Activated CD4-positive, alpha-beta T cell treated with anti-CD3 and anti-CD28 coated beads for 24 hours (primary cell): ENCODE measurements at regions not wholly inside any gene's neighbourhood (a gene's known extent, or its start where the extent isn't known, plus 50 kb on each side); places are given as distances from the start of the nearest gene placed in this dataset.

Experiments
- DNase-seq, 2 donors: peaks; one replicate each; pipeline ENCODE4 v3.0.0-alpha.2; 2020; ENCODE audit warnings: low read depth in 2 of 2

- no peak for DNase-seq
Observed at GRCh38 chr5:173830421-173830820, 57.7 kb upstream of the CPEB4 start.

GRCh38 chr5:173831196-173831914 lies 56.8 kb upstream of the CPEB4 start:
- DNase-seq, result no peak

GRCh38 chr5:173832386-173832785 lies 55.8 kb upstream of the CPEB4 start:
- DNase-seq, result no peak

- DNase-seq, result no peak
Observed at GRCh38 chr5:173833196-173833985, 54.8 kb upstream of the CPEB4 start.

- no peak for DNase-seq
Observed at GRCh38 chr5:173834071-173834771, 53.9 kb upstream of the CPEB4 start.

- no peak for DNase-seq
Observed at GRCh38 chr5:173835131-173835530, 53.0 kb upstream of the CPEB4 start.

- DNase-seq, result no peak
Observed at GRCh38 chr5:173835661-173836060, 52.5 kb upstream of the CPEB4 start.

- DNase-seq, result no peak
Observed at GRCh38 chr5:173837654-173838053, 50.5 kb upstream of the CPEB4 start.
